Immature natural killer cell (primary cell): ENCODE measurements at regions not wholly inside any gene's neighbourhood (a gene's known extent, or its start where the extent isn't known, plus 50 kb on each side); places are given as distances from the start of the nearest gene placed in this dataset.

Experiments used
- DNase-seq, 3 donors: peaks; one replicate each; pipeline ENCODE4 v3.0.0; 2022; ENCODE audit warnings: mixed read lengths in 1 of 3
- H3K27ac Mint-ChIP-seq, 6 donors: one replicate each; pipeline ENCODE4 v1.8.0; 2020; ENCODE audit warnings: mixed read lengths in 6 of 6, mild to moderate bottlenecking in 5 of 6, inconsistent platforms in 4 of 6, moderate library complexity in 3 of 6
- H3K27me3 Mint-ChIP-seq, 3 donors: one replicate each; pipeline ENCODE4 v1.8.0; 2020 to 2021; ENCODE audit warnings: low read depth in 3 of 3, mild to moderate bottlenecking in 3 of 3, mixed read lengths in 3 of 3, moderate library complexity in 3 of 3, inconsistent platforms in 1 of 3
- H3K36me3 Mint-ChIP-seq, 3 donors: one replicate each; pipeline ENCODE4 v1.8.0; 2020; ENCODE audit warnings: mixed read lengths in 3 of 3, inconsistent platforms in 2 of 3, mild to moderate bottlenecking in 2 of 3
- H3K4me1 Mint-ChIP-seq, 2 donors: one replicate each; pipeline ENCODE4 v1.8.0; 2020; ENCODE audit warnings: inconsistent platforms in 2 of 2, mild to moderate bottlenecking in 2 of 2, mixed read lengths in 2 of 2, moderate library complexity in 1 of 2
- H3K4me3 Mint-ChIP-seq, 5 donors: one replicate each; pipeline ENCODE4 v1.8.0; 2020; ENCODE audit warnings: mild to moderate bottlenecking in 5 of 5, mixed read lengths in 5 of 5, inconsistent platforms in 3 of 5, moderate library complexity in 3 of 5
- H3K9me3 Mint-ChIP-seq, 6 donors: one replicate each; pipeline ENCODE4 v1.8.0; 2020; ENCODE audit warnings: mild to moderate bottlenecking in 6 of 6, mixed read lengths in 6 of 6, inconsistent platforms in 4 of 6, moderate library complexity in 3 of 6

DNA sequence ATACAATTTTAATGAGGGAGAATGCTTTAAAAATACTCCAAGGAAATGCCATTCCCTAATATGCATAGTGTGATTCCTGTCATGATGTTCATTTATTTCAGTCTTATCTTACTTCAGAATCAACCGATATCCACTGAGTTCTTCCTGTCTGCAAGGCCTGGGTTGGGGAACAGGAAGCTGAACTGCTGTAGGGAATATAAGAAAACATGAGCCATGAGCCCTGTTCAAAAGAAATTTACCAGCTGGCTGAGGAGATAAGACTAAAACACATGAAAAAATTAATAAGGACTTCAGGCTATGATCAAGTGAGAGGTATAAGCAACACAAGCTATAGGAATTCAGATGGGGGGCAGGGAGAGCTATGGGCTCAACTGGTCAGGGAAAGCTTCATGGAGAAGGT lies 184.7 kb downstream of the PLPP4 start:
- Mint-ChIP-seq H3K4me3 (no peak overlapping the region), H3K9me3 (no peaks in the 10 kb centered on the region), H3K36me3 (no peaks in the 10 kb centered on the region), H3K27me3 (peaks cover 2 to 7% (median 2%) of the 10 kb centered on the region in 3 donors), H3K27ac (no peak overlapping the region), H3K4me1 (peaks cover 9 to 18% of the 10 kb centered on the region in 2 donors)
- DNase-seq = no peak

DNA sequence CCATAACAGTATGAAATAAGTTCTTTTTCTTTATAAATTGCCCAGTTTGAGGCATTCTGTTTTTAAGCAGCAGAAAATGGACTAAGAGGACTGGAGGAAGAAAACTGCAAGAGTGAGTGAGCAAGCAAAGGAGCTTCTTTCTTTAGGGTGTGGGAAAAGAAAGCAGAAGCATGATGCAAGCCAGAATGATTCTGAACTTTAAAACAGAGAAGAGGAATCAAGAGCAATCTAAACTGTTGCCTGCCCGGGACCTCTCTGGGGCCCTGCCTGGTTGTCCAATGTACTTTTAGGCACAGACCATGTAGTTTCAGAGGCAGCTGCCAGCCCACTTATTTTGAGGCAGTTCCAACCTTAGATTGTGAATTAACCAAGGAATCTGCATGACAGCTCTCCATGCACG lies 186.3 kb downstream of the PLPP4 start:
- Mint-ChIP-seq H3K4me3 (no peak overlapping the region), H3K9me3 (no peaks in the 10 kb centered on the region), H3K27ac (no peak overlapping the region), H3K27me3 (peaks cover 2 to 11% (median 2%) of the 10 kb centered on the region in 3 donors), H3K36me3 (no peaks in the 10 kb centered on the region), H3K4me1 (peaks cover 21 to 30% of the 10 kb centered on the region in 2 donors)
- DNase-seq = no peak

DNA sequence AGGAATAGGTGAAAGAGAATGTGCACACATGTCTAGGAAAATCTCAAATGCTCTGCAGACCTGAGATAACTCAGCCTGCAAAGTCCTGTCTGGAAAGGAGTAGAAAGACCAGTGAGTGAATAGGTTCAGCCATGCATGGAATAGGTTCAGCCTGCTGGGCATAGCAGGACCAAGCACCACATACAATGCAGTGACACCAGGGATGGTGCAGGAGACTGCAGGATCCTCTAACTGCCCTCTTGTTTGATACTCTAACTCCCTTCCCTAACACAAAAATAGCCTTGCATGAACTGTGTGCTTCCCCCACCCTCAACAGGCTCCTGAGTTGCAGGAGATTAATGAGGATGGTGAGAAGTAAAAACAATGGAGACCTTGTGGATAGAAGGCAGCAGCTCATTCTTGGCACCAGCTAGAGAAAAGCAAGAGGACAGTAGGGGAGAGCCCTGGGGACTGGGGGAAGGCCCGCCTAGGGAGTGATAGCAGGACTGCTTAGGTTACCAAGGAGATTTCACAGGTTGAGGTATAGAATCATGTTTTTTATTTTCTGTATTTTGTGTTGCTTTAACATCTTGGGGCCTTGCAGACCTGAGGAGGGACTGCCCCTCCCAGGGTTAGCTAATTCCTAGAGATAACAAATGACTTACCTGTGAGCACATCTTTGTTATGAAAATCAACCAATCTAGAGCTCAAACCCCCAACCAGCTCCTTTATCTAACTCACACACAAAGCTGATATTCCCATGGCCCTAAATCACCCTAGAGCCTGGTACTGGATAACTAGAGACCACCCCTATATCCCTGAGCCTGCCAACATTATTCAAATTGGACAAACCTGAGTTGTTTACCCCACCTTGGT lies 187.8 kb downstream of the PLPP4 start:
- Mint-ChIP-seq H3K4me3 (no peak overlapping the region), H3K27ac (peak overlapping the region in 1 of 6 donors; percentile 27), H3K9me3 (peaks cover 0 to 1% (median 0%) of the 10 kb centered on the region in 6 donors), H3K27me3 (peaks cover 2 to 11% (median 2%) of the 10 kb centered on the region in 3 donors), H3K4me1 (peaks cover 32 to 42% of the 10 kb centered on the region in 2 donors), H3K36me3 (no peaks in the 10 kb centered on the region)
- no peak for DNase-seq

DNA sequence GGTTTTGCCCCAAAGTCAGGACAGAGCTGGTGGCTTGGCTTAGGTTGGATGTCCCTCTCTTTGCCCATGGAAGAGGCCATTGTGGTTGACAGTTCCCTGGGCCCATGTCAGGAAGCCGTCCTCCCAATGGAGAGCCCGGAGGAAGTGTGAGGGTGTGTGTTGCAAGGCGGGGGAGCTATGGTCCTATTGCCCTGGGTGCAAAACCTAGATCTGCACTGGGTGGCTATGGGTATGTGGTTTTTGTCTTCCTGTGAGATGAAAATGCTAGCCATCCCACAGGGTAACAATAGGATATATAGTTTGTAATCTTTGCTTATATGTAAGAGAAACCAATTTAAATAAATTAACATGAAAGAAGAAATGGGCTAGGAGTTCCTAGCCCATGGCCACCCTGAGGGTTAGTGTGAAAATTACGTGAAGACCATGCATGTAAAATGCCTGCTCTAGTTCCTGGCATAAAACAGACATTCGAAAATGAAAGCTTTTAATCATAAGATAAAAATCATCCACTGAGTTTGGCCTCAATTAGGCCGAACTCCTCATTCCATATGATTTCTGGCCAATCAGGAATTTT lies 189.2 kb downstream of the PLPP4 start:
- H3K9me3 Mint-ChIP-seq = peaks cover 0 to 1% (median 0%) of the 10 kb centered on the region in 6 donors
- H3K4me3 Mint-ChIP-seq = peak overlapping the region; percentile 53 to 77 (median 73)
- H3K27ac Mint-ChIP-seq = peak overlapping the region; percentile 26 to 78 (median 50)

DNA sequence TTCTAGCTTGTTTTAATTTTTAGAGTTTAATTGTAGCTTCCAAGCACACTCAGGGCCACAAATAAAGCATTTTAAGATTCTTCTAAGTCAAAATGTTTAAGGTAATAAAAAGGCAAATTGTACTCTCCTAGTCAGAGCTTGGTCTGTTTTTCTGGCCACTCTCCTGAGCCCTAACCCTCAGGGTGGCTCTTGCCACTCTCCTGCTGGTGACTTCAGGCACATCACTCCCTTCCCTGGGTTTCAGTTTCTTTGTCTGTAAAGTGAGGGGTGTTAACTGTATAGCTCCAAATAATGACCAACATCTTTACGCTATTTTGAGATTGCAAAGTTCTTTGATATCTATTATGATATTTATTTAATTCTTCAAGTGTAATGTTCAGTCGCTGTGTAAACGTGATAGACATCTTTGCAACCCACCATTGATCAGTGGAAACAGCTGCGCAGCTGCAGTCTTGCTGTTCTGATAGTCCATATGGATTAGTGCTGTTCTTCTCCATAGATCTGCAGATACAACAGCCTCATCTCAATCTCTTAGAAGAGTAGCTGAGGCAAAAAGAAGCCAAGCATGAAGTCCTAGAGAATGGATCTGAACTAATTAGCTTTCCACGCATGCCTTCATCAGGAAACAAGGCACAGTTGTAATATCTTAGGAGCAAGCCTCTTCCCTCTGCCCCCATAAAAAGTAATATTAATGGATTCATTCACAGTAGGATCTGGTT lies 189.9 kb downstream of the PLPP4 start:
- Mint-ChIP-seq H3K4me1 (peaks cover 42 to 46% of the 10 kb centered on the region in 2 donors), H3K4me3 (peak overlapping the region; percentile 53 to 77 (median 73)), H3K27ac (peak overlapping the region in 5 of 6 donors; percentile 26 to 78 (median 42)), H3K27me3 (peaks cover 0 to 9% (median 0%) of the 10 kb centered on the region in 3 donors), H3K36me3 (no peaks in the 10 kb centered on the region), H3K9me3 (peaks cover 0 to 1% (median 0%) of the 10 kb centered on the region in 6 donors)
- no peak for DNase-seq

More for the DNA sequence above, 189.2 kb downstream of the PLPP4 start:
- H3K36me3 Mint-ChIP-seq = no peaks in the 10 kb centered on the region
- no peak for DNase-seq
- H3K4me1 Mint-ChIP-seq = peaks cover 36 to 46% of the 10 kb centered on the region in 2 donors
- H3K27me3 Mint-ChIP-seq = peaks cover 0 to 9% (median 0%) of the 10 kb centered on the region in 3 donors

DNA sequence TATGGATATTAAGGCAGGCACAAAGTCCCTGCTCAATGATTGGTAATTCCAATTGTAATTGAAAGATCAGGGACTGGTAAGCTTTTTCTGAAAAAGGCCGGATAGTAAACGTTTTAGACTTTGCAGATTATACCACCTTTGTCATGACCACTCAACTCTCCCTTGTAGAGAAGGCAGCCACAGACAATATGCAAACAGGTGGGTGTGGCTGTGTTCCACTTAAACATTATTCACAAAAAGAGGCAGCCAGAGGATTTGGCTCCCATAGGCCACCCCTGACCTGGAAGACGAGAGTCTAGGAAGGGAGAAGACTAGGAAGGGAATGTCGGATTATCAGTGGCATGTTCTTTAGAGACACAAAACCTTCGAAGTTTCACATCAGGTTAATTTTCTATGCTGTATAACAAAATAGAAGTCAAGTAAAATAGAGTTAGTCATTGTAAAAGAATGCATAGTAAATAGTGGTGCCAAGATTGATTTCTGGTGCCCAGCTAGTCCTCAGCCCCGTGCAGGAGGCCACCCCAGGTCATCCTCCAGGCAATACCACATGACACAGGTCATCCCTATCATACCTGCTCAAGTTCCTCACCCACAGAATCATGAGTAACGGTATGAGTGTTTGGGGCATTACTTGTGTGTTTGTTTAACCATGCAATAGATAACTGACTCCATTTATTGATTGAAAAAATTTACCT lies 193.8 kb downstream of the PLPP4 start:
- Mint-ChIP-seq H3K4me1 (peaks cover 36 to 43% of the 10 kb centered on the region in 2 donors), H3K27ac (peak overlapping the region in 1 of 6 donors; percentile 53), H3K36me3 (no peaks in the 10 kb centered on the region), H3K27me3 (peaks cover 2 to 9% (median 9%) of the 10 kb centered on the region in 3 donors), H3K4me3 (no peak overlapping the region), H3K9me3 (peaks cover 0 to 1% (median 0%) of the 10 kb centered on the region in 6 donors)
- no peak for DNase-seq

DNA sequence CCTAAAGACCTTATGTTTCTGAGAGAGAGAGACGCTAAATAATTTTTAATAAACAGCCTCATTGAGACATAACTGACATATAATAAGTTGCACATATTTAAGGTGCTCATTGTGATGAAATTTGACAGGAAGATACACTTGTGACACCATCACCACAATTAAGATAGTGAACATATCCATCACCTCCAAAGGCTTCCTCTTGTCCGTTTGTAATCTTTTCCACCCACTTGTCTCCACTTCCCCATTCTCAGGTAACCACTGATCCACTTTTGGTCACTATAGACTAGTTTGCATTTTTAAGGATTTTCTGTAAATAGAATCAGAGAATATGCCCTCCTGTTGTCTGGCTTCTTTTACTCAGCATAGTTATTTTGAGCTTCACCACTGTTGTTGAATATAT lies 195.1 kb upstream of the WDR11 start:
- no peaks in the 10 kb centered on the region for H3K36me3 Mint-ChIP-seq
- no peak overlapping the region for H3K4me3 Mint-ChIP-seq
- peaks cover 0 to 7% of the 10 kb centered on the region in 2 donors for H3K4me1 Mint-ChIP-seq
- no peak for DNase-seq
- no peaks in the 10 kb centered on the region for H3K9me3 Mint-ChIP-seq
- H3K27ac Mint-ChIP-seq = no peak overlapping the region
- H3K27me3 Mint-ChIP-seq = peaks cover under 1 to 11% (median 2%) of the 10 kb centered on the region in 3 donors

DNA sequence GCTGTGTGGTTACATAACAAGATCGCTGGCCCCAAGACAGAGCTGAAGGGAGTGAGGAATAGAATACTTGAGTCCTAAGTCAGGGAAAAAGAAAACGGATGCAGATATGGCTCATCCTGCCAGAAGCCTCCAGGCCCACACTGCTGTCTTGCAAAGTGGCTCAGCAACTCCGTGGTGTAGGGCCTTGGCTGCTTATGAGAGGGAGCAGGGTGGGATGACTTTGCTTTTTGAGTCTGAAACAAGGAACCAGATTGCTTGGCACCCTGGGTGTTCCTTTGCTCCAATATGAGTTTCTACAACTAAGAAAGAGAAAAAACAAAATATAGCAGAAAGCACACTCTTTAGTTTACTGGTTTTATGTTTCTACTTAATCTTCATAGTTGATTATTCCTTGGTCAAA lies 193.8 kb upstream of the WDR11 start:
- Mint-ChIP-seq H3K4me3 (no peak overlapping the region), H3K27ac (no peak overlapping the region), H3K4me1 (no peaks in the 10 kb centered on the region), H3K27me3 (peaks cover 2 to 11% (median 3%) of the 10 kb centered on the region in 3 donors), H3K36me3 (no peaks in the 10 kb centered on the region), H3K9me3 (no peaks in the 10 kb centered on the region)
- DNase-seq = no peak

DNA sequence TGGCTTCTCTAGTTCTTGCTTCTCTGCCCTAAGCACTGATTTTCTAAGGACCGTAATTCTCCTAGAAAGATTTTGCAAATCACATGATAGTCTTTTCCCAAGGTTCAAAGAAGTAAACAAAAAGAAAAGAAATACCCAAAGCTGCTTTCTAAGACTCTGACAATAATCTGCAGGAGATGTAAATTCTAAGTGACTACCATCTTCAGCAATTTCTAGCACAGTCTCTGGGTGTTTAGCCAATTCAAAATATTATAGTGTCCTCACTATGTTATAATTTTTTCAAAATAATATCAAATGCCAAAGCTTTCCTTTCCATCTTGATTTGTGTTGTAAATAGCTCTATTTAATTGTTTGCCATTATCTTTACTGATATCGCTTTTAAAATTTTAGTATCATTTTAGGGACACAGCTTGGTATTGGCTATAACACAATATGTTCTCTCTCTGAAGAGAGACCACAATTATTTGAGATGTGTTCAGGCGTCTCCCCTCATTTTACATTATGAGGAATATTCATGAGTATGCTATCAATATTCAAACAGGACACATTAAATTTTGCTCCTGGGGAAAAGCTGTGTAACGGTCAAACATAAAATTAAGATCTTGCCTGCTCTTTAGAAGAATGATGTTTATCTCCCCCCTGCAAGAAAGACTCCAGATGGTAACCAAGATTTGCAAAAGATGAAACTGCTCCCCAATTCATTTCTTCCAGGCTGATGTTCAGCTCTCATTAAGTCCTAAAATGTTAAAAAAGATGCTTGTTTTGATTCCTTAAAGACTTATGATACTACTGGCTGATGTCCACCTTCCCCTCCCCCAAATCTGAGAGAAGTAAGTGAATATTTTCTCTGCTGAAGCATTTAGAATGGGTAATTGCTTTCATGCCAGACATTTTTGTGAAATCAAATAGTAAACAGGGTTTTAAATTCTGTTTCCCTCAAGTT lies 191.9 kb upstream of the WDR11 start:
- Mint-ChIP-seq H3K4me3 (no peak overlapping the region), H3K27ac (no peak overlapping the region), H3K9me3 (no peaks in the 10 kb centered on the region), H3K36me3 (no peaks in the 10 kb centered on the region), H3K4me1 (no peaks in the 10 kb centered on the region), H3K27me3 (peaks cover 0 to 8% (median 3%) of the 10 kb centered on the region in 3 donors)
- no peak for DNase-seq

DNA sequence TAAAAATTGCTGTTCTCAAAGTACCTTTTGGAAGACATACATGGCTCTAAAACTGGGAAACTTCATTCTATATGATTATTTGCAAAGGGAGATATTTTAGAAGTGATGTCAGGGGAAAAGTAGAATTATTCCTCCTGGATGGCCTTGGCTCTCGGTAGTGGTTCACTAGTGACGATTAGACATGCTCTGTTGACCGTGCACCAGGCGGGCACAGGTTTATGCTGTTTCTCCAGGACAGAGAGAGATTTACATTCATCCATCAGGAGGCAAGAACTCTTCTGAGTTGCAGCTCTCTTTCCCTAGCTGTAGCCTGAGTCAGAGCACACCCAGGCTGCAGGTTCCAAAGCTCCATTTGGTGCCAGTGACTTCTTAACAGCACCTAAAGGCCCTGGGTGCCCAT lies 184.9 kb upstream of the WDR11 start:
- H3K4me3 Mint-ChIP-seq = no peak overlapping the region
- H3K27me3 Mint-ChIP-seq = peaks cover 3 to 10% (median 3%) of the 10 kb centered on the region in 3 donors
- H3K36me3 Mint-ChIP-seq = peaks cover 0 to 4% (median 3%) of the 10 kb centered on the region in 3 donors
- H3K4me1 Mint-ChIP-seq = no peaks in the 10 kb centered on the region
- DNase-seq = no peak
- no peak overlapping the region for H3K27ac Mint-ChIP-seq
- peaks cover 0 to 4% (median 0%) of the 10 kb centered on the region in 6 donors for H3K9me3 Mint-ChIP-seq

DNA sequence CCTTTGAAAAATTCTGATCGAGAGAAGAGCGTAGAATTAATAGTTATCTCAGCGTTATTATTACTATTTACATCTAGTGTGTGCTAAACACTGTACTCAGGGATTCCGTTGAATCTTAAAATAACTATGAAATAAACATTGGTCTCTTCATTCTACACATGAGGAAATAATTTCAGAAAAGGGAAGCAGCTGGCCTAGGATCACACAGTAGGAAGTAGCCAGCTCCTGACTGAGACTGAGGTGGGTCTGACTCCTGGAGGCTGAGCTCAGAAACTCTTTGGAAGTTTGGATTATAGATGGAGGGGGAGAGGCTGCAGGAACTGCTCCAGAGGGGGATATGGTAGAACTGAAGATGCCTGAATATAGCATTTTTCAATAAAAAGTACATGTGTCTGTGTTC lies 183.9 kb upstream of the WDR11 start:
- Mint-ChIP-seq H3K27me3 (peaks cover 0 to 11% (median 3%) of the 10 kb centered on the region in 3 donors), H3K9me3 (peaks cover 0 to 4% (median 0%) of the 10 kb centered on the region in 6 donors), H3K4me3 (no peak overlapping the region), H3K27ac (no peak overlapping the region), H3K4me1 (no peaks in the 10 kb centered on the region), H3K36me3 (peaks cover under 1 to 4% (median 4%) of the 10 kb centered on the region in 3 donors)
- no peak for DNase-seq

DNA sequence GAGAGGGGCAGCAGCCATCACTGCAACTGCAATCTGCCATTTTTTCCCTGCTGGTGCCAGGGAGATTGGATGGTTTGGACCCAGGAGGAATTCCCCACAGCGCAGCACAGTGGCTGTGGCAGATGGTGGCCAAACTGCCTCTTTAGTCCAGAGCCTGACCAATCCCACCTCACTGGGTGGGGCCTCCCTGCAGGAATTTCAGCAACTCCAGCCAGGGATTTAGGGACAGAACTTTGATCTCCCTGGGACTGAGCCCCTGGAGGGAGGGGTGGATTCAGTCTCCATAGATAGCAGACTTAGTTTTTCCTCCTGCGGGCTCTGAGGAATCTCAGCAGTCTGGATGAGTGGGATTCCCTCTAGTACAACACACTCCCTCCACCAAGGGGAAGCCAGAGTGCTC lies 179.7 kb upstream of the WDR11 start:
- peaks cover 9 to 16% (median 13%) of the 10 kb centered on the region in 3 donors for H3K36me3 Mint-ChIP-seq

More for the DNA sequence above, 179.7 kb upstream of the WDR11 start:
- Mint-ChIP-seq H3K4me1 (no peaks in the 10 kb centered on the region), H3K27me3 (peaks cover 3 to 11% (median 9%) of the 10 kb centered on the region in 3 donors), H3K4me3 (no peak overlapping the region), H3K9me3 (peaks cover 8 to 21% (median 11%) of the 10 kb centered on the region in 6 donors), H3K27ac (no peak overlapping the region)
- no peak for DNase-seq
